ENCODE measurements at regions not wholly inside any gene's neighbourhood (a gene's known extent, or its start where the extent isn't known, plus 50 kb on each side); places are given as distances from the start of the nearest gene placed in this dataset.

DNA sequence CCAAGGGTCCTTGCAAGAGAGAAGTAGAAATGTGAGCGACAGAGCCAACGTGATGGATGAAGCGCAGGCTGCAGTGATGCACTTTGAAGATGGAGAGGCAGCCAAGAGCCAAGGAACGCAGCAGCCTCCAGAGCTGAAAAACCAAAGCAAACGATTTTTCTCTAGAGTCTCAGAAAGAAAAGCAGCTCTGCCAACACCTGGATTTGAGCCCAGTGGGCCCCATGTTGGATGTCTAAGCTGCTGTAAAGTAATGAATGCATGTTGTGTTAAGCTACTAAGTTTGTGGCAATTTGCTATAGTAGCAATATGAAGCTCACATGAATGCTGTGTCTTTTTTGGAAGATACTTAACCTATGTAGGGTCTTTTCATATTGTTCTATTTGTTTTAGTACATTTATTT, 894.3 kb downstream of the EFNB2 start:
- TF ChIP-seq CTCF (conservative IDR thresholded peaks at IDR 0.05 in 1 of 2, IDR thresholded peaks at IDR 0.05 in 1 of 2; ENCODE audit: extremely low read depth in 1 of 2, insufficient read depth in 1 of 2, low read depth in 1 of 2, low read length in 2 of 2) (no peak), EZH2 (IDR thresholded peaks at IDR 0.05; ENCODE audit: borderline replicate concordance, low read length) (no peak)

Data from mammary epithelial cell (primary cell).